ENCODE measurements at regions not wholly inside any gene's neighbourhood (a gene's known extent, or its start where the extent isn't known, plus 50 kb on each side); places are given as distances from the start of the nearest gene placed in this dataset.

GRCh38 chr12:43131301-43131700, 420.7 kb downstream of the ADAMTS20 start:
- no peak for TF ChIP-seq CTCF (IDR thresholded peaks at IDR 0.05; ENCODE audit: low read depth, low read length)
- TF ChIP-seq MAX (IDR thresholded peaks at IDR 0.05; ENCODE audit: low read depth, low read length) = no peak
- no peak for TF ChIP-seq POLR2A (IDR thresholded peaks at IDR 0.05; ENCODE audit: extremely low read depth, insufficient read length)
- TF ChIP-seq MYC (IDR thresholded peaks at IDR 0.05; ENCODE audit: low read depth, low read length) = no peak
